HepG2 (cell line): ENCODE measurements at regions not wholly inside any gene's neighbourhood (a gene's known extent, or its start where the extent isn't known, plus 50 kb on each side); places are given as distances from the start of the nearest gene placed in this dataset.

Experiments
- ATAC-seq: fragments of 200-7000 bp; cut with Tn5 transposase; 3 replicates; pipeline ENCODE4 v1.9.1; 2020; ENCODE audit warnings: mild to moderate bottlenecking, moderate library complexity
- BruUV-seq: library from RNA; stranded (reverse); fragments of 400-500 nt; replicated peaks from 2 replicates; lab custom pipeline; 2021; lab: Mats Ljungman, UMichigan
- CTCF ChIA-PET: fragments of 300-600 bp; formaldehyde crosslinking; extraction: SDS; loops from one replicate; lab custom pipeline; 2021; ENCODE audit warnings: low total read pairs, inconsistent platforms, low intra/inter-chr PET ratio; lab: Yijun Ruan, JAX
- POLR2A ChIA-PET: fragments of 350-600 bp; sonication (Branson Sonifier 250); formaldehyde crosslinking; loops from one replicate; lab custom pipeline; 2020; ENCODE audit warnings: antibody characterized with exemption, inconsistent platforms; lab: Yijun Ruan, JAX
- DNase-seq: peaks from one replicate; pipeline ENCODE4 v3.0.0-alpha.2; 2015; ENCODE audit warnings: low spot score
- FAIRE-seq: peaks from 3 replicates; lab custom pipeline; 2011; peaks lifted over from hg19 to GRCh38; lab: Jason Lieb, UNC
- H2AFZ ChIP-seq: one replicate; pipeline ENCODE4 v1.6.1; 2011; ENCODE audit warnings: low read length, inconsistent platforms
- H3K27ac ChIP-seq: fragments of 300-600 bp; 3 replicates; pipeline ENCODE4 v1.8.0; 2011; ENCODE audit warnings: mixed run types, mild to moderate bottlenecking, mixed read lengths, low read length, inconsistent platforms; ENCODE audit not compliant: insufficient read depth; ENCODE audit errors: extremely low read length
- H3K27me3 ChIP-seq, 2 experiments: fragments of 200-600 bp in 1 of 2; 2 replicates in 1 of 2; 3 replicates in 1 of 2; pipeline versions ENCODE4 v1.6.0 to v1.8.0; 2011; ENCODE audit warnings: low read length in 2 of 2, mild to moderate bottlenecking in 2 of 2, moderate library complexity in 2 of 2, inconsistent platforms in 1 of 2; ENCODE audit not compliant: insufficient read depth in 2 of 2, control insufficient read depth in 1 of 2
- H3K36me3 ChIP-seq, 2 experiments: fragments of 200-600 bp in 1 of 2; replicated peaks in 1 of 2; 2 replicates in 1 of 2; 3 replicates in 1 of 2; pipeline versions ENCODE4 v1.5.1 to v1.8.0; 2011; ENCODE audit warnings: low read length in 2 of 2, inconsistent platforms in 1 of 2; ENCODE audit not compliant: insufficient read depth in 2 of 2, control insufficient read depth in 1 of 2
- H3K4me1 ChIP-seq: 2 replicates; pipeline ENCODE4 v1.5.1; 2012; ENCODE audit warnings: low read length, inconsistent platforms; ENCODE audit not compliant: insufficient read depth
- H3K4me2 ChIP-seq: 2 replicates; pipeline ENCODE4 v1.6.0; 2011; ENCODE audit warnings: low read depth, low read length, inconsistent platforms
- H3K4me3 ChIP-seq, 3 experiments: fragments of 200-600 bp in 1 of 3; sonication (generic), shearing (Covaris generic) in 1 of 3; replicated peaks in 1 of 3; 2 replicates each; pipeline ENCODE4 v1.5.1; 2011 to 2016; ENCODE audit warnings: low read length in 3 of 3, inconsistent platforms in 2 of 3, low read depth in 2 of 3, mild to moderate bottlenecking in 2 of 3, control low read depth in 1 of 3, mixed read lengths in 1 of 3; ENCODE audit not compliant: insufficient read depth in 1 of 3
- H3K79me2 ChIP-seq: one replicate; pipeline ENCODE4 v1.6.1; 2011; ENCODE audit warnings: low read length, inconsistent platforms; ENCODE audit not compliant: insufficient read depth
- H3K9ac ChIP-seq: 2 replicates; pipeline ENCODE4 v1.6.0; 2011; ENCODE audit warnings: mild to moderate bottlenecking, low read depth, low read length, inconsistent platforms; ENCODE audit not compliant: insufficient read depth
- H3K9me3 ChIP-seq: 2 replicates; pipeline ENCODE4 v1.5.1; 2012; ENCODE audit warnings: mild to moderate bottlenecking, low read length
- H4K20me1 ChIP-seq: 2 replicates; pipeline ENCODE4 v1.6.0; 2011; ENCODE audit warnings: inconsistent platforms, mild to moderate bottlenecking, low read length, moderate library complexity; ENCODE audit not compliant: insufficient read depth
- HDAC1 ChIP-seq: sonication (generic); formaldehyde crosslinking; IDR thresholded peaks from 2 replicates; pipeline ENCODE4 v1.5.1; 2020; ENCODE audit warnings: mild to moderate bottlenecking, missing genetic modification reagents
- ZNF180 ChIP-seq: sonication (generic); formaldehyde crosslinking; IDR thresholded peaks from 2 replicates; pipeline ENCODE4 v1.4.0; 2020; ENCODE audit warnings: low read depth, missing genetic modification reagents, borderline replicate concordance
- ZNF451 ChIP-seq: sonication (generic); formaldehyde crosslinking; IDR thresholded peaks from 2 replicates; pipeline ENCODE4 v1.5.0; 2020; ENCODE audit warnings: mild to moderate bottlenecking, missing genetic modification reagents
- ZNF577 ChIP-seq: sonication (generic); formaldehyde crosslinking; IDR thresholded peaks from 2 replicates; pipeline ENCODE4 v1.4.0; 2020; ENCODE audit warnings: mild to moderate bottlenecking, low read depth, missing genetic modification reagents, borderline replicate concordance
- WGBS: methylation state at CpG from one replicate; pipeline ENCODE4 v1.1.6; 2017; ENCODE audit warnings: low lambda C conversion rate; 5-methylcytosine and 5-hydroxymethylcytosine counted together
- in situ Hi-C: cut with HindIII; loops from 2 replicates; pipeline ENCODE4 v1.10.0; 2017; ENCODE audit warnings: low pct_unique_long_range_greater_than_20kb; ENCODE audit not compliant: extremely low pct_ligation_motif_present
- intact Hi-C: fragments of 100-400 bp; cut with micrococcal nuclease; formaldehyde crosslinking; loops from one replicate; pipeline ENCODE4 v1.10.0; 2022; ENCODE audit not compliant: unreplicated experiment
- small RNA-seq, 3 experiments: library from RNA; depleted of rRNA; stranded (forward); fragments of <200 nt; gene quantifications; one replicate each; pipeline ENCODE3, GENCODE V24; 2012; ENCODE audit warnings: low read depth in 2 of 3, low replicate concordance in 1 of 3; ENCODE audit not compliant: insufficient read length in 3 of 3, insufficient read depth in 2 of 3

DNA sequence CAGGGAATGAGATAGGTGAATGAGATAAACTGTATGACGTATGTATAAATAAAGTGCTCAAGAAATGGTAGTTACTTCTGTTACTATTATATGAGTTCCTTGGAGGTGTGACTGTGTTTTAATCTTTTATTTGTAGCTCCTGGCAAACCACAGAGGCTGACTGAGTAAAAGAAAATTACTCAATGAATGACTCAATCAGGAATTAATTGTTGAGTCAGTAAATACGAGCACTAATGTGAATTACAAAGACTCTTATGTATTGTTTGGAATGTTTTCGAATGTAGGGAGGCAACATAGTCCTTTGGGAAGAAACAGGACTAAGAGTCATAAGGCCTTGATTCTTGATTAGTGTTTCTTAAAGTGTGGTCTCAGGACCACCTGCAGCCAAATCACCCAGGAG, 51.1 kb upstream of the BLID start:
- in situ Hi-C loops (no loop called here), intact Hi-C loops (no loop called here)
- Histone ChIP-seq H3K36me3 (no peaks in the 10 kb centered on the region), H3K4me1 (no peaks in the 10 kb centered on the region), H3K4me2 (no peak overlapping the region), H4K20me1 (no peaks in the 10 kb centered on the region), H3K79me2 (no peaks in the 10 kb centered on the region), H3K9ac (no peak overlapping the region), H3K27me3 (no peaks in the 10 kb centered on the region), H3K4me3 (no peak overlapping the region), H2AFZ (no peak overlapping the region), H3K9me3 (no peaks in the 10 kb centered on the region), H3K27ac (no peak overlapping the region)
- ATAC-seq (no peak), DNase-seq (no peak), FAIRE-seq (no peak)
- TF ChIP-seq HDAC1 (CRISPR knock-in tag) (no peak), ZNF451 (CRISPR knock-in tag) (no peak), ZNF577 (CRISPR knock-in tag) (no peak)
- no TSS peak for BruUV-seq
- ChIA-PET POLR2A (no interaction called here), CTCF (no interaction called here)
- WGBS, result 21% methylated on average over 3 of the region's 3 CpGs

DNA sequence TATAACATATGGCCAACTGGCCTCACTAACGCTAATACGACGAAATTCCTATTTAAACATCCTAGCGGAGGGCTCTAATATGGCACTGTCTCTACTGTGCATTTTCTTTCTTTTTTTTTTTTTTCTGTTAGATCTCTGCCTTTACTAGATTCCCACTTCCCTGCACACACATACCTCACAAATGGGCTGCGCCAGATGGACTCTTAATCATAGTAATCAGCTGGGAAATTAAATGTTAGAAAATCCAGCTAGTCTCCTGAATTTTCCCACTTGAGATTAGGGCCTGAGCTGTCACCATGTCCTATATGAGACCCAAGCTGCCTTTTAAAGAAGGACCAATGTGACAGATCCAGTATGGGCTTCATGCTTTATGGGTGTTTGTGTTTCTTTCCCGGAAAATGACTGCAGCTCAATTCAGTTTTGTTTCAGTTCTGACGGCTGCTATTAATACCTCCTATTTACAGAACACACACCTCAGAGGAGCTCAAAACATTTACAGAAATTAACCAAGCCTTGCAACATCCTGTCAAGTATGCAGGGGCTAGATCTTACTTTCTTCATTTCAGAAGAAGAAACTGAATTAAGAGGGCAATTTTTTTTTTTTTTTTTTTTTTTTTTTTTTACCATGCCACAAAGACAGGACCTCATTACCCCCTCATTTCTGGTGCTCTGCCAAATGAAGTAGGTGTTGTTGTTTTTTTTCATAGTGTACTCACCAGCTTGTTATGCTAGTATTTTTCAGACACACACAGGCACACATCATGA, 49.8 kb upstream of the BLID start:
- Histone ChIP-seq H3K27me3 (no peaks in the 10 kb centered on the region), H3K9me3 (no peaks in the 10 kb centered on the region), H4K20me1 (no peaks in the 10 kb centered on the region), H3K4me2 (no peak overlapping the region), H3K4me1 (no peaks in the 10 kb centered on the region), H3K4me3 (no peak overlapping the region), H2AFZ (no peak overlapping the region), H3K9ac (no peak overlapping the region), H3K79me2 (no peaks in the 10 kb centered on the region), H3K36me3 (no peaks in the 10 kb centered on the region), H3K27ac (no peak overlapping the region)
- intact Hi-C loops, result no loop called here
- in situ Hi-C loops, result no loop called here
- FAIRE-seq, result no peak
- CTCF ChIA-PET, result no interaction called here
- ATAC-seq, result no peak
- no TSS peak for BruUV-seq
- TF ChIP-seq ZNF180, result no peak
- 75% methylated on average over 7 of the region's 7 CpGs for WGBS
- DNase-seq, result no peak
- POLR2A ChIA-PET, result no interaction called here

Small RNAs in the stretch of these regions (small RNA-seq; reads per million reads assigned to genes)
- 0 reads per million in 3 experiments for gene RNU4ATAC10P
- 0 reads per million in 3 experiments for gene RNU4ATAC5P
- 0 reads per million in 3 experiments for gene RNU6-592P
